ENCODE measurements at regions not wholly inside any gene's neighbourhood (a gene's known extent, or its start where the extent isn't known, plus 50 kb on each side); places are given as distances from the start of the nearest gene placed in this dataset.

- TF ChIP-seq SIN3A (IDR thresholded peaks at IDR 0.05; ENCODE audit: borderline replicate concordance, insufficient read depth, low read length) (no peak), FOXP2 (optimal IDR thresholded peaks at IDR 0.05; ENCODE audit: borderline replicate concordance, extremely low read depth, extremely low read length, insufficient read depth) (no peak), POLR2AphosphoS5 (IDR thresholded peaks at IDR 0.05; ENCODE audit: low read depth, low read length) (no peak), TAF1 (IDR thresholded peaks at IDR 0.05; ENCODE audit: borderline replicate concordance, insufficient read depth, low read length) (no peak), REST (IDR thresholded peaks at IDR 0.05; ENCODE audit: insufficient read depth in 1 of 2, low read depth in 2 of 2, low read length in 2 of 2) (no peak)
Observed at GRCh38 chr9:81074221-81074620, 615.1 kb downstream of the TLE1 start.

- TF ChIP-seq FOXP2 (optimal IDR thresholded peaks at IDR 0.05; ENCODE audit: borderline replicate concordance, extremely low read depth, extremely low read length, insufficient read depth) (no peak), POLR2AphosphoS5 (IDR thresholded peaks at IDR 0.05; ENCODE audit: low read depth, low read length) (no peak), TAF1 (IDR thresholded peaks at IDR 0.05; ENCODE audit: borderline replicate concordance, insufficient read depth, low read length) (no peak), SIN3A (IDR thresholded peaks at IDR 0.05; ENCODE audit: borderline replicate concordance, insufficient read depth, low read length) (no peak), REST (IDR thresholded peaks at IDR 0.05; ENCODE audit: insufficient read depth in 1 of 2, low read depth in 2 of 2, low read length in 2 of 2) (no peak)
Observed at GRCh38 chr9:81073821-81074220, 615.5 kb downstream of the TLE1 start.

DNA sequence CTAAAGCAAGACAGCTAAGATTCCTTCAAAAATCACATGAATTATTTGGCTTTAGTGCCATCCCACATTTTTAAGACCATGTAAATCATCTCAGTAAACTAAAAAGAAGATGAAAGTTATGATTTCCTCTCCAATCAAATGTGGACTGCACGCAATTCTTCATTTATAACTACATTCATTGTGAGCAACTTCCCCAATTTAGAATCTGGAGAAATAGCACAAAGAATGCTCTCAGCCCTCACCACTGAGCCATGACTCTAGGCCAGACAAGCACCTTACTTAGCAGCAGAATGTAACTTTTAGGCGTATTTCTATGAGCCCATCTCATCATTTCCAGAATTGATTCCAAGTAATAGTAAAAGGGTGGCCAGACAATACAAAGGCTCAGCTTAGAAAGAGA is 616.6 kb downstream of the TLE1 start:
- TF ChIP-seq REST (IDR thresholded peaks at IDR 0.05; ENCODE audit: insufficient read depth in 1 of 2, low read depth in 2 of 2, low read length in 2 of 2) (no peak), SIN3A (IDR thresholded peaks at IDR 0.05; ENCODE audit: borderline replicate concordance, insufficient read depth, low read length) (no peak)

DNA sequence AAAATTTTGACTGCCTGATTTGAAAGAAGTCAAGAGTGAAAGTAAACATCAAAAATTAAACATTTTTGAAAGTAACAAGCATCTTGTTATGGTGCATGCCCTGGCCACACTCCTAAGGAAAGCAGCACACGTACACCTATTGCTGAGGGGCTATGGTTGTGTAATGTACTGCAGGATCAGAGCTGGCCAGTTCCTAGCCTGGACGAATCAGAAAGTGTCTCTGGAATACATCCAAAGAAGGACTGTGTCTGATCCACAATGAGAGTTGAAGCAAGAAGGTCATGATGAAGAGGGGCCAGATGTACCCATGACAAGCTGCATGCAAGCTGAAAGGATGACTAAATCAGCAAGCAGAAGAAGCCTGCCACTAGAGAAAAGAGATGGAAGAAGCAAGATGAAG is 618.2 kb downstream of the TLE1 start:
- TF ChIP-seq REST (IDR thresholded peaks at IDR 0.05; ENCODE audit: insufficient read depth in 1 of 2, low read depth in 2 of 2, low read length in 2 of 2) (no peak), POLR2AphosphoS5 (IDR thresholded peaks at IDR 0.05; ENCODE audit: low read depth, low read length) (no peak), SIN3A (IDR thresholded peaks at IDR 0.05; ENCODE audit: borderline replicate concordance, insufficient read depth, low read length) (no peak), TAF1 (IDR thresholded peaks at IDR 0.05; ENCODE audit: borderline replicate concordance, insufficient read depth, low read length) (no peak), FOXP2 (optimal IDR thresholded peaks at IDR 0.05; ENCODE audit: borderline replicate concordance, extremely low read depth, extremely low read length, insufficient read depth) (no peak)

DNA sequence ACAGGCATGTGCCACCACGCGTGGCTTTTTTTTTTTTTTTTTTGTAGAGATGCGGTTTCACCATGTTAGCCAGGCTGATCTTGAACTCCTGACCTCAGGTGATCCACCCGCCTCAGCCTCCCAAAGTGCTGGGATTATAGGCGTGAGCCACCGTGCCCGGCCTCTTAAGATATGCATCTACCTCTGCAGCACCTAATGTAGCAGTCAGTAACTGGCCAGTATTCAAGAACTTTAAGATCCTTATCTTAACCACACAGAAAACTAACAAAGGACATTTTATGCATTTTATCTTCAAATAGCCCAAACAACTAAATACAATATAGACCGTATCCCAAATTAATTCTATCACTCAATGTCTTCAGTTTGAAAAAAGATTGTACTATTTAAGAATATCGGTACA is 618.7 kb downstream of the TLE1 start:
- TF ChIP-seq FOXP2 (optimal IDR thresholded peaks at IDR 0.05; ENCODE audit: borderline replicate concordance, extremely low read depth, extremely low read length, insufficient read depth) (no peak), REST (IDR thresholded peaks at IDR 0.05; ENCODE audit: insufficient read depth in 1 of 2, low read depth in 2 of 2, low read length in 2 of 2) (no peak), POLR2AphosphoS5 (IDR thresholded peaks at IDR 0.05; ENCODE audit: low read depth, low read length) (no peak), SIN3A (IDR thresholded peaks at IDR 0.05; ENCODE audit: borderline replicate concordance, insufficient read depth, low read length) (no peak), TAF1 (IDR thresholded peaks at IDR 0.05; ENCODE audit: borderline replicate concordance, insufficient read depth, low read length) (no peak)
